IMR-90 (cell line): ENCODE measurements at regions not wholly inside any gene's neighbourhood (a gene's known extent, or its start where the extent isn't known, plus 50 kb on each side); places are given as distances from the start of the nearest gene placed in this dataset.

Experiments used
- ATAC-seq: fragments of 200-7000 bp; cut with Tn5 transposase; 2 replicates; pipeline ENCODE4 v1.9.1; 2020; ENCODE audit warnings: low read depth, mild to moderate bottlenecking, moderate library complexity
- BruUV-seq: library from RNA; stranded (reverse); fragments of 400-500 nt; replicated peaks from 2 replicates; lab custom pipeline; 2021; lab: Mats Ljungman, UMichigan
- CTCF ChIA-PET: fragments of 300-600 bp; formaldehyde crosslinking; extraction: SDS; loops from one replicate; lab custom pipeline; 2021; ENCODE audit warnings: antibody characterized with exemption; lab: Yijun Ruan, JAX
- POLR2A ChIA-PET: fragments of 300-600 bp; sonication (Branson Sonifier 250); formaldehyde crosslinking; loops from one replicate; lab custom pipeline; 2022; ENCODE audit warnings: antibody characterized with exemption; ENCODE audit not compliant: unreplicated experiment; lab: Charles Lee
- DNase-seq: peaks from one replicate; pipeline ENCODE4 v3.0.0; 2013
- H2AFZ ChIP-seq: replicated peaks from 2 replicates; pipeline ENCODE3; 2013; ENCODE audit warnings: low read length, mild to moderate bottlenecking; ENCODE audit not compliant: poor library complexity
- H2AK5ac ChIP-seq: 2 replicates; pipeline ENCODE4 v1.6.1; 2013; ENCODE audit warnings: low read depth, low read length, inconsistent platforms
- H2AK9ac ChIP-seq: replicated peaks from 2 replicates; pipeline ENCODE3; 2013; ENCODE audit warnings: mild to moderate bottlenecking, low read depth, low read length, moderate library complexity; ENCODE audit not compliant: poor library complexity
- H2BK120ac ChIP-seq: 2 replicates; pipeline ENCODE4 v1.6.1; 2013; ENCODE audit warnings: low read depth, low read length, inconsistent platforms
- H2BK15ac ChIP-seq: 3 replicates; pipeline ENCODE4 v1.6.1; 2013; ENCODE audit warnings: low read depth, low read length, inconsistent platforms
- H2BK20ac ChIP-seq: 2 replicates; pipeline ENCODE4 v1.6.1; 2013; ENCODE audit warnings: low read depth, mild to moderate bottlenecking, inconsistent platforms, low read length, moderate library complexity
- H2BK5ac ChIP-seq: 2 replicates; pipeline ENCODE4 v1.6.1; 2013; ENCODE audit warnings: mild to moderate bottlenecking, low read depth, low read length, inconsistent platforms; ENCODE audit not compliant: poor library complexity, severe bottlenecking
- H3K14ac ChIP-seq: replicated peaks from 2 replicates; pipeline ENCODE4 v1.6.1; 2013; ENCODE audit warnings: low read depth, low read length, inconsistent platforms
- H3K18ac ChIP-seq: 2 replicates; pipeline ENCODE4 v1.6.1; 2013; ENCODE audit warnings: low read depth, low read length, control low read depth
- H3K23ac ChIP-seq: 2 replicates; pipeline ENCODE4 v1.6.1; 2013; ENCODE audit warnings: low read depth, low read length, inconsistent platforms
- H3K27ac ChIP-seq: 2 replicates; pipeline ENCODE4 v1.5.1; 2013; ENCODE audit warnings: mild to moderate bottlenecking, control low read depth, low read length; ENCODE audit not compliant: insufficient read depth
- H3K27me3 ChIP-seq: 2 replicates; pipeline ENCODE4 v1.6.1; 2013; ENCODE audit warnings: low read length; ENCODE audit not compliant: control insufficient read depth, insufficient read depth
- H3K36me3 ChIP-seq: 2 replicates; pipeline ENCODE4 v1.6.1; 2013; ENCODE audit warnings: low read length, mixed read lengths; ENCODE audit not compliant: control insufficient read depth, insufficient read depth
- H3K4ac ChIP-seq: 2 replicates; pipeline ENCODE4 v1.6.1; 2013; ENCODE audit warnings: low read depth, low read length, inconsistent platforms
- H3K4me1 ChIP-seq: 2 replicates; pipeline ENCODE4 v1.6.1; 2013; ENCODE audit warnings: low read length, mixed read lengths; ENCODE audit not compliant: control insufficient read depth, insufficient read depth
- H3K4me2 ChIP-seq: 2 replicates; pipeline ENCODE4 v1.6.1; 2013; ENCODE audit warnings: low read depth, mild to moderate bottlenecking, control low read depth, low read length, moderate library complexity
- H3K4me3 ChIP-seq: 2 replicates; pipeline ENCODE4 v1.5.1; 2013; ENCODE audit warnings: low read depth, mild to moderate bottlenecking, control low read depth, low read length, moderate library complexity; ENCODE audit not compliant: insufficient read depth
- H3K56ac ChIP-seq: 2 replicates; pipeline ENCODE4 v1.6.1; 2013; ENCODE audit warnings: low read length, inconsistent platforms; ENCODE audit not compliant: insufficient read depth; ENCODE audit errors: extremely low read depth
- H3K79me1 ChIP-seq, 2 experiments: 2 replicates each; pipeline ENCODE4 v1.6.1; 2013; ENCODE audit warnings: low read length in 2 of 2, inconsistent platforms in 1 of 2, low read depth in 1 of 2
- H3K9ac ChIP-seq: 2 replicates; pipeline ENCODE4 v1.6.1; 2013; ENCODE audit warnings: low read depth, low read length, control low read depth
- H3K9me1 ChIP-seq: 2 replicates; pipeline ENCODE4 v1.6.1; 2013; ENCODE audit warnings: low read length, inconsistent platforms; ENCODE audit not compliant: insufficient read depth
- H3K9me3 ChIP-seq: 2 replicates; pipeline ENCODE4 v1.6.1; 2013; ENCODE audit warnings: low read length; ENCODE audit not compliant: control insufficient read depth, insufficient read depth
- H4K20me1 ChIP-seq: 2 replicates; pipeline ENCODE4 v1.6.1; 2013; ENCODE audit warnings: low read length, inconsistent platforms; ENCODE audit not compliant: insufficient read depth
- H4K5ac ChIP-seq: 2 replicates; pipeline ENCODE4 v1.6.1; 2013; ENCODE audit warnings: mild to moderate bottlenecking, low read depth, low read length, control low read depth
- H4K8ac ChIP-seq, 2 experiments: 2 replicates each; pipeline ENCODE4 v1.6.1; 2013; ENCODE audit warnings: low read depth in 2 of 2, low read length in 2 of 2, control low read depth in 1 of 2, inconsistent platforms in 1 of 2
- H4K91ac ChIP-seq: 2 replicates; pipeline ENCODE4 v1.6.1; 2013; ENCODE audit warnings: low read depth, low read length, inconsistent platforms; ENCODE audit not compliant: insufficient read depth
- CEBPB ChIP-seq: IDR thresholded peaks from 2 replicates; pipeline ENCODE4 v1.6.1; 2012; ENCODE audit warnings: low read depth, low read length, improper control_type of control experiment
- CHD1 ChIP-seq: IDR thresholded peaks from 2 replicates; pipeline ENCODE4 v1.6.1; 2012; ENCODE audit warnings: low read depth, low read length, improper control_type of control experiment
- FOS ChIP-seq: fragments of 150-350 bp; IDR thresholded peaks from 2 replicates; pipeline ENCODE4 v1.6.1; 2016; ENCODE audit warnings: low read depth, low read length
- MAFK ChIP-seq: IDR thresholded peaks from 2 replicates; pipeline ENCODE4 v1.6.1; 2012; ENCODE audit warnings: low read depth, low read length, improper control_type of control experiment
- NFE2L2 ChIP-seq: fragments of 150-350 bp; IDR thresholded peaks from 2 replicates; pipeline ENCODE4 v1.6.1; 2016; ENCODE audit warnings: low read depth, mild to moderate bottlenecking, low read length
- WGBS, 2 experiments: methylation state at CpG; one replicate each; pipeline versions ENCODE4 v1.1.5 to v1.1.7; 2013; ENCODE audit warnings: missing lambda C conversion rate in 2 of 2; ENCODE audit not compliant: insufficient read length in 1 of 2; ENCODE audit errors: extremely low coverage in 2 of 2; 5-methylcytosine and 5-hydroxymethylcytosine counted together
- dilution Hi-C: fragments of 300-500 bp; cut with HindIII; formaldehyde crosslinking; loops from one replicate; pipeline ENCODE4 v1.14.3; 2018; ENCODE audit warnings: low sequenced_read_pairs; ENCODE audit not compliant: unreplicated experiment
- in situ Hi-C: fragments of 300-500 bp; cut with MboI; formaldehyde crosslinking; loops from 3 replicates; pipeline ENCODE4 v1.14.3; 2019; ENCODE audit warnings: low sequenced_read_pairs, inconsistent platforms, mixed read lengths
- intact Hi-C: fragments of 100-400 bp; cut with micrococcal nuclease; formaldehyde crosslinking; loops from 2 replicates; pipeline ENCODE4 v1.10.0; 2022
- TF ChIP-seq, protein P1 (sequence below): conservative IDR thresholded peaks from 2 replicates; pipeline ENCODE4 v1.5.1; 2012; ENCODE audit warnings: mild to moderate bottlenecking, low read depth, low read length, improper control_type of control experiment
- TF ChIP-seq, protein P2 (sequence below): fragments of 150-350 bp; IDR thresholded peaks from 2 replicates; pipeline ENCODE4 v1.6.1; 2016; ENCODE audit warnings: low read depth, mild to moderate bottlenecking, low read length, moderate library complexity, borderline replicate concordance
- TF ChIP-seq, protein P3 (sequence below): fragments of 150-350 bp; IDR thresholded peaks from 2 replicates; pipeline ENCODE4 v1.6.1; 2017; ENCODE audit warnings: mild to moderate bottlenecking, antibody characterized with exemption, low read length, low read depth

DNA sequence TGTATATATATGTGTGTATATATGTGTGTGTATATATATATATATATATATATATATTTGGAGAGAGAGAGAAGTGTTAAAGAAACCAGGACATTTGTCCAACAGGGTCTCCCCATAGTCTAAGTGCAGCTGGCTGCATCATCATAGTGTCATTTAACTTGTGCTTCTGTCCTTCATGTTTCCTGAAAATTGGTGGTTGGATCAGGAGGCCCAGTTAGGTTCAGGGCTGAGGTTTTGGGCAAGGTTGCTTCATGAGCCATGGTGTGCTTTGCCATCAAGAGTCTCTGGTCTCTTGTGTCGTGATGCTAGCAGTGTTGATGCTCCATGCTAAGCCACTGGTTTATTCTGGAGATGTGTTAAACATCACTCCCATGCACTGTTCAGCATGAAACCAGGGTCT, 85.3 kb downstream of the C16orf95 start:
- Histone ChIP-seq H3K36me3 (no peaks in the 10 kb centered on the region), H3K4me2 (no peak overlapping the region), H4K20me1 (no peaks in the 10 kb centered on the region), H4K5ac (no peak overlapping the region), H2BK20ac (no peak overlapping the region), H2AK5ac (peak overlapping the region; percentile 44; the same call in 1 of the 2 replicates), H3K23ac (no peak overlapping the region), H2AFZ (no peak overlapping the region), H3K56ac (no peak overlapping the region), H3K4me3 (no peak overlapping the region), H2BK120ac (no peak overlapping the region; the same call in 1 of the 2 replicates), H4K91ac (no peak overlapping the region), H2BK5ac (no peak overlapping the region), H3K9me1 (peaks cover 8% of the 10 kb centered on the region; the same call in 1 of the 2 replicates), H3K27me3 (peaks cover 10% of the 10 kb centered on the region; the same call in 1 of the 2 replicates), H3K79me1 (no peaks in the 10 kb centered on the region), H3K4ac (no peak overlapping the region), H3K9ac (no peak overlapping the region), H3K4me1 (peaks cover 5% of the 10 kb centered on the region), H3K14ac (no peak overlapping the region), H4K8ac (no peak overlapping the region), H3K18ac (no peak overlapping the region), H3K27ac (no peak overlapping the region), H3K9me3 (peaks cover 6% of the 10 kb centered on the region), H2BK15ac (no peak overlapping the region), H2AK9ac (no peak overlapping the region)
- ChIA-PET POLR2A (no interaction called here), CTCF (no interaction called here)
- no peak for ATAC-seq
- no peak for DNase-seq
- intact Hi-C loops, result no loop called here
- in situ Hi-C loops, result no loop called here
- dilution Hi-C loops, result no loop called here
- no TSS peak for BruUV-seq
- TF ChIP-seq, protein P1, sequence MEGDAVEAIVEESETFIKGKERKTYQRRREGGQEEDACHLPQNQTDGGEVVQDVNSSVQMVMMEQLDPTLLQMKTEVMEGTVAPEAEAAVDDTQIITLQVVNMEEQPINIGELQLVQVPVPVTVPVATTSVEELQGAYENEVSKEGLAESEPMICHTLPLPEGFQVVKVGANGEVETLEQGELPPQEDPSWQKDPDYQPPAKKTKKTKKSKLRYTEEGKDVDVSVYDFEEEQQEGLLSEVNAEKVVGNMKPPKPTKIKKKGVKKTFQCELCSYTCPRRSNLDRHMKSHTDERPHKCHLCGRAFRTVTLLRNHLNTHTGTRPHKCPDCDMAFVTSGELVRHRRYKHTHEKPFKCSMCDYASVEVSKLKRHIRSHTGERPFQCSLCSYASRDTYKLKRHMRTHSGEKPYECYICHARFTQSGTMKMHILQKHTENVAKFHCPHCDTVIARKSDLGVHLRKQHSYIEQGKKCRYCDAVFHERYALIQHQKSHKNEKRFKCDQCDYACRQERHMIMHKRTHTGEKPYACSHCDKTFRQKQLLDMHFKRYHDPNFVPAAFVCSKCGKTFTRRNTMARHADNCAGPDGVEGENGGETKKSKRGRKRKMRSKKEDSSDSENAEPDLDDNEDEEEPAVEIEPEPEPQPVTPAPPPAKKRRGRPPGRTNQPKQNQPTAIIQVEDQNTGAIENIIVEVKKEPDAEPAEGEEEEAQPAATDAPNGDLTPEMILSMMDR, result no peak
- TF ChIP-seq, protein P2, sequence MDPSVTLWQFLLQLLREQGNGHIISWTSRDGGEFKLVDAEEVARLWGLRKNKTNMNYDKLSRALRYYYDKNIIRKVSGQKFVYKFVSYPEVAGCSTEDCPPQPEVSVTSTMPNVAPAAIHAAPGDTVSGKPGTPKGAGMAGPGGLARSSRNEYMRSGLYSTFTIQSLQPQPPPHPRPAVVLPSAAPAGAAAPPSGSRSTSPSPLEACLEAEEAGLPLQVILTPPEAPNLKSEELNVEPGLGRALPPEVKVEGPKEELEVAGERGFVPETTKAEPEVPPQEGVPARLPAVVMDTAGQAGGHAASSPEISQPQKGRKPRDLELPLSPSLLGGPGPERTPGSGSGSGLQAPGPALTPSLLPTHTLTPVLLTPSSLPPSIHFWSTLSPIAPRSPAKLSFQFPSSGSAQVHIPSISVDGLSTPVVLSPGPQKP, result no peak
- TF ChIP-seq, protein P3, sequence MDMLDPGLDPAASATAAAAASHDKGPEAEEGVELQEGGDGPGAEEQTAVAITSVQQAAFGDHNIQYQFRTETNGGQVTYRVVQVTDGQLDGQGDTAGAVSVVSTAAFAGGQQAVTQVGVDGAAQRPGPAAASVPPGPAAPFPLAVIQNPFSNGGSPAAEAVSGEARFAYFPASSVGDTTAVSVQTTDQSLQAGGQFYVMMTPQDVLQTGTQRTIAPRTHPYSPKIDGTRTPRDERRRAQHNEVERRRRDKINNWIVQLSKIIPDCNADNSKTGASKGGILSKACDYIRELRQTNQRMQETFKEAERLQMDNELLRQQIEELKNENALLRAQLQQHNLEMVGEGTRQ, result no peak
- TF ChIP-seq CEBPB, result no peak
- no peak for TF ChIP-seq CHD1
- no peak for TF ChIP-seq FOS
- no peak for TF ChIP-seq NFE2L2
- TF ChIP-seq MAFK, result no peak
- WGBS, 2 experiments, result no CpG with 5 or more reads among the region's 1 CpG
